Stimulated activated CD8-positive, alpha-beta memory T cell treated with anti-CD3 and anti-CD28 coated beads, Interleukin-4, amount 100 ng/mL, for 48 hours (primary cell): ENCODE measurements at regions not wholly inside any gene's neighbourhood (a gene's known extent, or its start where the extent isn't known, plus 50 kb on each side); places are given as distances from the start of the nearest gene placed in this dataset.
"Not testable (repeated sequence)": the region's sequence is repeated elsewhere in the genome, so short reads cannot be mapped to it uniquely, and the experiment has no call there.

Experiments used
- DNase-seq: peaks from one replicate; pipeline ENCODE4 v3.0.0-alpha.2; 2020

DNA sequence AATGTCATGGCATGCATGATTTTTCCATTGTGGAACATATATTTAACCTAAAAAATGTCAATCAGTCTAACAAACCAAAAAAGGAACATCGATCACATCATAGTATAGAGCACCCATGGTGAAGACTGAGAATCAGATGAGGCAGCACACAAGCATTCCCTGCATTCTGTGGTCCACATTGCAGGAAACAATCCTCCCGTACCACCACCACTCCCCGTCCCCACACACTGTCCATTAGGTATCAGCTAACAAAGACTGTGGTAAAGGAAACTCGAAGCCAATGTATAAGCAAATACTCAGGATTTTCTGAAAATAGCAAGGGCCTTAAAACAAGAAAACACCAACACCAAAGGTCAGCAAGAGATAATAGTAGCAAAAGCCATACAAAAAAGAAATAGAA lies 1104.4 kb upstream of the SEMA6A start:
- no peak for DNase-seq

- no peak for DNase-seq
Measured at GRCh38 chr5:117675646-117676045, 1101.0 kb upstream of the SEMA6A start.

- no peak for DNase-seq
Measured at GRCh38 chr5:117671551-117671950, 1096.9 kb upstream of the SEMA6A start.

GRCh38 chr5:117667105-117667504 lies 1092.5 kb upstream of the SEMA6A start:
- no peak for DNase-seq

DNA sequence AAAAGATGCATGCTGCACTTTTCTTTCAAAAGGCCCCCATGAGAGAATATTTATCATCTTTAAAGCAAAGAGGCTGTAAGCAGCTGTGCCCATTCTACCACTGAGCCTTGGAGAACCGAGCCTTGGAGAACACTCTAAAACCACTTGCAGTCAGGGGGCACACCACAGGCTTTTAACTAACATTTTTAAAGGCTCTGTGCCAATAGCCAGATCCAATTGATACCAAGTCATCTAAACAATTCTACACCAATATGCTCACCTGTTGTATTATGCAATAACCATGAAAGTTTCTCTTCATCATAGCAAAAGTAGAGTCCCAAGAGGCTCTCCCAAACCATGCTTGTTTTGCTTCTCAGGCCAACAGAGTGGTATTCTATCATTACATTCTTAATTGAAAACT lies 1090.5 kb upstream of the SEMA6A start:
- DNase-seq = no peak

DNA sequence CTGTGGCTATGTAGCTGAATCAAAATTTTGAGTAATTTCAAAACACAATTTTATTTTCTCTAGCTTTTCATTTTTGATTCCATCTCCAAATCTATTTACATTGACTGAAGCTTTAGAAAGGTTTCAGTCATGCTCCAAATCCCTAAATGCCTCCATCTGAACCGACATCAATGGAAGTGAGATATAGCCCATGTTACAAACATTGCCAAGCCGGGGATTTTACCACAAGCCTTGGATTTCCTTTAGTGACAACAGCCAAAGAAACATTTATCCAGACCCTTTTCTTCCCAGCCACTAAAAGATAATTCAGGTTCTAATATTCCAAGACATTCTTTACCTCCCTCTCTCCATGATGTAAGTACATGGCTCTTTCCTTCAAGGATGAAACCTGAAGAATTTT lies 1087.7 kb upstream of the SEMA6A start:
- no peak for DNase-seq

GRCh38 chr5:117657541-117657940 lies 1082.9 kb upstream of the SEMA6A start:
- no peak for DNase-seq

GRCh38 chr5:117652958-117653280 lies 1078.3 kb upstream of the SEMA6A start:
- no peak for DNase-seq

- DNase-seq = no peak
Measured at GRCh38 chr5:117652036-117652957, 1077.7 kb upstream of the SEMA6A start.

- no peak for DNase-seq
Measured at GRCh38 chr5:117649821-117650220, 1075.2 kb upstream of the SEMA6A start.

DNA sequence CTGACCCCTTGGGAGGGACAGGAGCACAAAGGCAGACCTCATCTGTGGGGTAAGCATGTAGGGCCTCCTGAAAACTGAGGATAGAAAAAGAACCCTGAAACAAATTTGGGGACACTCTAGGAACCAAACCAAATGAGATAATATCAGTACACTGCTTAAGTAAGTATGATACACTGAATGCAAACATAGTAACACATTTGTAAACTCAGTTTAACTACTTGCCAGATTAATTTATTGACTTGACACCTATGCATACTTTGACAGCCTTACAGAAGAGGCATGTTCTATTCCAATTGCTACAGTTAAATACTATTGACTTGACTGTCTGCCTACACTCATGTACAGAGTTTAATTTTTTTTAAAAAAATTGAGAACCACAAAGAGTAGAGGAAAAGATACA lies 1070.8 kb upstream of the SEMA6A start:
- DNase-seq = no peak

GRCh38 chr5:117638581-117638980 lies 1064.0 kb upstream of the SEMA6A start:
- DNase-seq = no peak

DNA sequence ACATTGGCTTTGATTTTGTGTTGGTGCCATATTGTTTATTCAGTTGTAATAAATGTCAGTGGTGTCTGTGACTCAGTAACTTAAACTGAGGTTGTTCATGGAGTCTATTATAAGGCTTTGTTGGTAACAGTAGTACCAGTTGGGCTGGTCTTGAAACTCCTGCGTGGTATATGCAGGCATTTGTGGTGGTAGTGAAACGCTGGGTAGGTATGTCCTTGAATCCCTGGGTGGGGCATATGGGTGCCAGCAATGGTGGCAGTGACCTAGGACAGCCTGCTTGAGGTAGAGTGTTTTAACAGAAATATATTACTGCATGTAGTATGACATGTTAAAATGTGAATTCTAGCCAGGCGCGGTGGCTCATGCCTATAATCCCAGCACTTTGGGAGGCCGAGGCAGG lies 1058.5 kb upstream of the SEMA6A start:
- DNase-seq = no peak

- no peak for DNase-seq
Measured at GRCh38 chr5:117624201-117624600, 1049.6 kb upstream of the SEMA6A start.

DNA sequence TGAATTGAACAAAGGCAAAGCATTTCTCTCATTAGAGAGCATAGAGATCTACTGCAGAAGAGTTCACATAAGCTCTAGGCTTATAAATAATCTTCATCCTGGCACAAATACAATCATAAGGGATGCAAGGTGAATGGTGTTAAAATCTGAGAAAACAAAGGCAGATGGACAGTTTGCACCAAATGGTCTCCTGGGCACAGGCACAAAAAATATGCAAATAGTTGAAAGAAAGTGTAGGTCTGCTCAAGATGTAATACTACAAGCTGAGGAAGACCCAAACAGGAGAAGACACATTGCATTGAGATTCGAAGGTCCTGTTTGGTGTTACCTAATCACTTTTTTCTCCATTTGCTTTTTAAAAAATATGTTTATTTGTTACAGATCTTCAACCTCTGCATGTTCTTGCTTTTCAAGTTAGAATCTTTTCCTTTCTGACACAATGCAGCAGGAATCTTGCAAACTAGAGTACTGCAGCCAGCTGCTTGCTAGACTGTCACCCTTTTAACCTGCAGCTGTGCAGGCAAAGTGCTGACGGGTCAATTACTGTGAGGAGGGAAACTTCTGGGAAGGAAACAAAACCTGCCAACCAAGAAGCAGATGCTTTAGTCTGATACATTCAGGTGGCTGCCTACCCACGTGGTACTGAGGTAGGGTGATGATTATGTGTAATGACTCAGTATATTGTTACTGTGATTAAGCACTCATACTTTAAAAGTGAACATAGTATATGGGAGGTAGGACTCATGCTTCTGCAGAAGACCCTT lies 1048.6 kb upstream of the SEMA6A start:
- DNase-seq = no peak

GRCh38 chr5:117621921-117622320 lies 1047.3 kb upstream of the SEMA6A start:
- no peak for DNase-seq

GRCh38 chr5:117615226-117615625 lies 1040.6 kb upstream of the SEMA6A start:
- no peak for DNase-seq

- no peak for DNase-seq
Measured at GRCh38 chr5:117614408-117614807, 1039.8 kb upstream of the SEMA6A start.

GRCh38 chr5:117604845-117605244 lies 1030.2 kb upstream of the SEMA6A start:
- no peak for DNase-seq

GRCh38 chr5:117599811-117600210 lies 1025.2 kb upstream of the SEMA6A start:
- DNase-seq = not testable (repeated sequence)

GRCh38 chr5:117594166-117594565 lies 1019.5 kb upstream of the SEMA6A start:
- no peak for DNase-seq

DNA sequence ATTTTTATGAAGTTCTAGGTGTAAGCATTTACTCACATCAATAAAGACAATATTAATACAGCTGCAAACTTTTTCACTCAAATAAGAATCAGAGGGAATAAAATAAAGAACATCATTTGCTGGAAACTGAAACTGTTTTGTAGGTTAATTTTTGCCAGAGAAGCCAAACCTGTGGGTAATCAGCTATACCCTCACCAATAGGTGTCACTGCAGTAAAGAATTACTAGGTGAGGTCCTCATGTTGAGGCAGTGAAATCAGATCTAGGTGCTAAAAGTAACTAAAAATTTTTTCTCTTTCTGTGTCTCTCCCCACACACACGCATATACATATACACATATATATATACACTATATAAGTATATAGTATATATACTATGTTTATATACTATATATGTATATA lies 1016.3 kb upstream of the SEMA6A start:
- no peak for DNase-seq

- DNase-seq = no peak
Measured at GRCh38 chr5:117588611-117589010, 1014.0 kb upstream of the SEMA6A start.

DNA sequence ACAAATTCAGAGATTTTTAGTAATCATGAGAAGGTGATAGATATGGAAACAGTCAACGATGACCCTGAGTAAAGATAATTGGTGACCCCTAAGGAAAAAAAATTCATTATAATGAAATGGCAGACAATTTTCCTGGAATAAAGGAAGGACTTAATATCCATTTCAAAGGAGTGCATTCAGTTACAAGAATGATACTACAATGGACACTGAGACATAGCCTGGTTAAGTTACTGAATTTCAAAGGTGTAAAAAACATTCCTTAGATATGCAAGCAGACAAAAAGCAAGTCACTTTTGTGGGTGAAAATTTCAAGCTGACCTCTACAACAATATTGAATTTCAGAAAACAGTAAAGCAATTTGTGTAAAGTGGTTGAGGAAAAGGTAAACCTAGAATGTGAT lies 1012.5 kb upstream of the SEMA6A start:
- DNase-seq = no peak
